ENCODE measurements at regions not wholly inside any gene's neighbourhood (a gene's known extent, or its start where the extent isn't known, plus 50 kb on each side); places are given as distances from the start of the nearest gene placed in this dataset.

DNA sequence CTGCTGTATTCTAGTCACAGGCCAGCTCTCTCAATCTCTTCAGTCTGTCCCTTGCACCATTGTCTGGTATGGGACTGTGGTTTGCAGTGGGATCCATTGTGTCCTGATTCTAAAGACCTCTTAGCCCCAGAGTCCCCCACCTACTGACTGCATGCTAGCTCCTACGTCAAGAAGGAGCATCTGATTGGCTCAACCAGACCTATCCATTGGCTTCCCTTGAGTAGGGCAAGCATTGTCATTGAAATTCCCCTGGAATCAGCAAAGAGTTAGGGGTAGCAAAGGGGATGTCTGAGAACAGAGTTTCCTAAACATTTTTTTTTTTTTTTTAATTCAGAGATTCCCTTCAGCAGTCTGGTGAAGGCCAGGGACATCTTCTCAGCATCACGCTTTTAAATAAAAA lies 175.3 kb upstream of the MPHOSPH6 start:
- no peak for DNase-seq

GRCh38 chr16:82344157-82344556 lies 174.1 kb upstream of the MPHOSPH6 start:
- DNase-seq, result no peak

DNA sequence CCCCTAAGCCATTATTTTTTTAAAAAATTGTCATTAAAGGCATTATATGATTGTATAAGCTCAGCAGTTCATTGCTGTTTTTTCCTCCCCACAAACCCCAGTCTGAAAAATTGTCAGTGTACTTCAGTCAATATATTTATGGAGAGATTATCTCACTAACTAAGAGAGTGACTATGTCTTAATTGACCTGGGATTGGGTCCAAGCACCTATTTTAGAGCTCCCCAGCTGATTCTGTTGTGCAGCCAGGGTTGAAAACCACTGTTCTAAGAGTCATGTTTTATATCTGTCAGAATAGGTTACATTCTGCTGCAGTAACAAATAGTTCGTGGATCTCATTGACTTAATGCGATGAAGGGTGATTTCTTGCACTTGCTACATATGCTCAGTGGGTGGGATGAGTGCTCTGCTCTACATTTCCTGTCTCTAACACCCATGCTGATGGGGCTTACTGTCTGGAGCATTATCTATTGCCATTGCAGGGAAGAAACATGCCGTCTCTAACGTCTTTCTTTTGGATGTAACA lies 171.2 kb upstream of the MPHOSPH6 start:
- DNase-seq, result no peak

- no peak for DNase-seq
Observed at GRCh38 chr16:82340531-82340930, 170.5 kb upstream of the MPHOSPH6 start.

DNA sequence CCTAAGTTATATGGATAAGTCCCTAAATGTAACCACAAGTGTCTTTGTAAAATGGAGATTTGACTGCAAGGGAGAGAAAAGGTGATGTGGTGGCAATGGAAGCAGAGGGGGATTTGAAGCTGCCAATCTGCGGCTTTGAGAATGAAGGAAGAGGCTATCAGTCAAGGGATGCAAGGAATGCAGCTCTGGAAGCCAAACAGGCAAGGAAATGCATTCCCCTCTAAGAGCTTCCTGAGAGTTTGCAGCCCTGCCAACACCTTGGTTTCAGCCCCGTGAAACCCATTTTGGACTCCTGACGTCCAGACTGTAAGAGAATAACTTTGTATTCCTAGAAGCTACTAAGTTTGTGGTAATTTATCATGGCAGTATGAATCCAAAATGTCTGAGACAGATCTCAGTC lies 167.3 kb upstream of the MPHOSPH6 start:
- no peak for DNase-seq

DNA sequence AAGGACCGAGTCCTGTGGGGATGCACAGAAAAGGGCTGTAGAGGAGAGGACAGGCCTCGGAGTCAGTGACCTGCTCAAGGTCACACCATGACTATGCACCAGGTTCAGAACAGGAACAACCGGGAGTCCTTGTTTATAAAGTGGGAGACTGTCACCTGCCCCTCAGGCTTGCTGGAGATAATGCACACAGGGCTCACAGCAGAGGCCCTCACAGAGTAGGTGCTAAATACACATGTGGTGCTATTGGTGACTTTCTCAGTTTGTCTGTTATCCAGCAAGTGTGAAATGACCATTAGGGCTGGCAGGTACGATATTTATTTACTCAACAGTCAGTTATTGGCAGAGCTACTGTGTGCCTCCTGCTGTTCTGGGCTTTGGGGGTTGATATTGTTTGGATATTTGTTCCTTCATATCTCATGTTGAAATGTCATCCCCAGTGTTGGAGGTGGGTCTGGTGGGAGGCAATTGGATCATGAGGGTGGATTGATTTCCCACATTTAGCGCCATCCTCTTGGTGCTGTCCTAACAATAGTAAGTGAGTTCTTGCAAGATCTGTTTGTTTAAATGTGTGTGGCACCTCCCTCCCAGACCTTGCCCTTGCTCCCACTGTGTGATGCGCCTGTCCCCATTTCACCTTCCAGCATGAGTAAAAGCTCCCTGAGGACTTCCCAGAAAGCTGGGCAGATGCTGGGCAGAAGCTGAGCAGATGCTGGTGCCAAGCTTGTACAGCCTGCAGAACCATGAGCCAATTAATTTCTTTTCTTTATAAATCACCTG lies 162.1 kb upstream of the MPHOSPH6 start:
- no peak for DNase-seq

DNA sequence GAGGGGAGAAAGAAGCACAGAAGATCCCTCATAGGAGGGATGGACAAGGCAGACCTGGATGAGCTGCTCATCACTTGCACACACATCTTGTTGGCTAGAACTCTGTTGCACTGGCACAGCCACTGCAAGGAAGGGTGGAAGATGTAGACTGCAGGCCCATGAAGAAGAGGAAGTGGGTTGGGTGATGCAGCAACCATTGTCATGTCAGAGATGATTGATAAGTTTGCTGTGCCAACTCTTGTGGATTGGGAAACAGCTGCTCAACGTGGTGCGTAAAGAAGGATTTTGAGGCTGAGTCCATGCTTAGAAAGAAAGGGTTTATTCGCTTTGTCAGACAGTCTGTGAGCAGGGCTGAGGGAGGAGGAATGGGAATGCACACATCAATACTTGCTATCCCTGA lies 161.4 kb upstream of the MPHOSPH6 start:
- no peak for DNase-seq

GRCh38 chr16:82329504-82330192 lies 159.6 kb upstream of the MPHOSPH6 start:
- DNase-seq, result no peak

DNA sequence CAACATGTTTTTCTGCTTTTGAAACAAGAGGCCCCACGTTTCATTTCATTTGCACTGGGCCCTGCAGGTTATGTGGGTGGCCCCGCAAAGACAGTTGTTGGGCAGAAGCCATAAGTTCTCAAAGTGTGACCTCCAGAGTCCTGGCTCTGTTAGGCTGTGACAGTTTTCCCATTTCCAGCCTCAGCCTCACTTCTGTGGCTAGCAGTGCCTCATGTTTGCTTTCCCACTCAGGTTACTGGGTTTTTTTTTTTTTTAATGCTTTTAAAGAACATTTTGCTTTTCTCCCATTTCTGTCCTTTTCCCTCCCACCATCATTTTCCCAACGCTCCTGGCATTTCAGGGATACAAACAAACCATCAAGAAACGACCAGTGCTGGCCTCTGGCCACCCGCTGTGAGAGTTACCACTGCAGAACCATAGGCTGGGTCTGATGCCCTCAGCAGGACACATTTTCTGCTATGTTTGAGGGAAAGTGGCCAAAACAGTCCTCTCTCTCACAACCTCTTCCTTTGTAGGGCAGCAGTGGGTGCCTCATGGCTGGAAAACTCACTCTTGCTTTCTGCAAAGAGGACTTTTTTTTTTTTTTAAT lies 159.0 kb upstream of the MPHOSPH6 start:
- DNase-seq, result no peak

DNA sequence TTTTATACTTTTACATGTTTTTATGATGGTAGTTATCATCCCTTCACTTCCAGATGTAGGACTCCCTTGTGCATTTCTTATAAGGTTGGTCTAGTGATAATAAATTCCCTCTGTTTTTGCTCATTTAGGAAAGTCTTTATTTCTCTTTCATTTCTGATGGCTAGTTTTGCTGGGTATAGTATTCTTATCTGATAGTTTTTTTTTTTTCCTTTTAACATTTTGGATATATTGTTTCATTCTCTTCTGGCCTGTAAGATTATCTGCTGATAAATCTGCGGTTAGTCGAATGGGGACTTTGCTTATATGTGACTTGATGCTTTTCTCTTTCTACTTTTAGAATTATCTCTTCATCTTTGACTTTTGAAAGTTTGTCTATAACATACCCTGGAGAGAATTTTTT lies 153.1 kb upstream of the MPHOSPH6 start:
- DNase-seq, result no peak

GRCh38 chr16:82322177-82322576 lies 152.2 kb upstream of the MPHOSPH6 start:
- DNase-seq, result no peak

DNA sequence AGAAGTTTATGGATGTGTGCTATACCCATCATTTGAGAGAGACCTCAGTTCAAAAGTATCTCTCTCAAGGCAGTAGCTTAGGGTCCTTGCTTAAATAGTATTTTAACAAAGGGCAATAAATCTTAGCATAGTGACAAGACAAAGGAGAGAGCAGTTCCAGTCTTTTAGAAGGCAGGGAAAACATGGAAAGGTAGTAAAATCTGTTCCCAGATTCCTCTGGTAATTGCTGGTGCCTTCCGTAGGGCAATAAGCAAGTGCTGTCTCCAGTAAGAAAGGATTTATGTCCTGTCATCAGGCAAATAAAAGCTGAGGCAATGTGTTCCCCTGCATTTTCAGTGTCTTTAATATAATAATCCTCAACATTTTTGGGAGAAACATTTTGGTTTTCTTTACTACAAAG lies 149.0 kb upstream of the MPHOSPH6 start:
- DNase-seq, result no peak

GRCh38 chr16:82317411-82318167 lies 147.6 kb upstream of the MPHOSPH6 start:
- DNase-seq, result no peak

DNA sequence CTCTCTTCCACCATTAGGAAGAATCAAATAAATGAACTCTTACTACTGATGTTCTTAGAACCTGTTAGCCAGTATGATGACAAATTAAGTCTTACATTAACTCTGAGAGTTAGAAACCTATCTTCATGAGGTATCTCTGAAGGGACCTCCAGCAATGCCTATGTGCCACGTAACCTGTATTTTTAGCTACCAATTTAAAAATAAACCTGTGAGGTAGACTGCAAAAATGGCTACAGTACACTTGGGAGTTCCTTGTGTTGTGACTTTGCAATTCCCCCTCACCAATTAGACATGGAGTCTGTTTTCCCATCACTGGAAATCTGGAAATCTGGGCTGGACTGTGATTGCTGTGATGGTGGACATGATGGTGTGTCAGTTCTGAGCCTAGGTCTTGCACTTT lies 143.7 kb upstream of the MPHOSPH6 start:
- DNase-seq, result no peak

DNA sequence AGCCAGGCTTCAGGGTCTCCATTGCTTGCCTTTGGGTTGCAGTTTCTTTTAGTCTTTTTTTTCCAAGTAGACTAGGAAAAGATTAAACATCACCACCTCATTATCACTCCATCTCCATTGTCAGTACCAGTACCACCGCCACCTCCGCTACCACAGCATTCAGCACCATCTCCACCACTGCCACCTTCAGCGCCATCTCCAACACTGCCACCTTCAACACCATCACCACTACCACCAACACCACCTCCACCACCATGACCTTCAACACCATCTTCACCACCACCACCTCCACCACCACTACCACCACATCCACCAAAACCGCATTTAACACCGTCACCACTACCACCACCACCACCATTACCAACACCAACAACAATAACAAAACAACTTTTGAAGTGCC lies 141.5 kb upstream of the MPHOSPH6 start:
- no peak for DNase-seq

DNA sequence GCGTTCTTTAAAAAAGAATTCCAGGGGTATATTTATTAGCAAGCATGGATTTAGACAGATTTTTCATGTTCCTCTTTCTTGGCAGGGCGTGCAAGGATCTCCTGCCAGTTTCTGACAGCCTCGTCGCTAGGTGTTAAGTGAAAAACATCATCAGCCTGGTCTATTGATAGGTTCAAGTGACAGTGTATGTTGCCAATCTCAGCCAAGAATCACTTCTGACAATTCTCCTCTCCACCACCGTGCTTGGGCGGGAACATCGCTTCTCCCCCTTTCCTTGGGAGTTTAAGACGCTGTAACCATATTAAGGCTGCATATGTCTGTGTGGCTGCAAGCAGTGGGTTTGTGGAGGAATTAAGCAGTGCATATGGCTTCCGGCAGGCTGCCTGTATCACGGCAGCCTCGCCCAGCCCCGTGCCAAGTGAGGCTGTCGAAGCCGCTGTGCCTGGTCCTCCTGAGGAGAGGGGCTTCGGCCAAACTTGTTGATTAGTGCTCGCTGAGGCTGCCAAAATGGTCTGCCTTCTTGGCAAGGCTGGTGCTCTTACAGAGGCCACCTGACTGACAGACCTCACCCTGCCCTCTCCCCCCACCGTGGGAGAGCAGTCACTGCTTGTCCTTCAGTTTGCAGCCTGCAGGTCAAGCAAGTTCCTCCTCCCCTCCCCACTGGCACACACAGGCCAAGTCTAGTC lies 132.2 kb upstream of the MPHOSPH6 start:
- DNase-seq, result no peak

DNA sequence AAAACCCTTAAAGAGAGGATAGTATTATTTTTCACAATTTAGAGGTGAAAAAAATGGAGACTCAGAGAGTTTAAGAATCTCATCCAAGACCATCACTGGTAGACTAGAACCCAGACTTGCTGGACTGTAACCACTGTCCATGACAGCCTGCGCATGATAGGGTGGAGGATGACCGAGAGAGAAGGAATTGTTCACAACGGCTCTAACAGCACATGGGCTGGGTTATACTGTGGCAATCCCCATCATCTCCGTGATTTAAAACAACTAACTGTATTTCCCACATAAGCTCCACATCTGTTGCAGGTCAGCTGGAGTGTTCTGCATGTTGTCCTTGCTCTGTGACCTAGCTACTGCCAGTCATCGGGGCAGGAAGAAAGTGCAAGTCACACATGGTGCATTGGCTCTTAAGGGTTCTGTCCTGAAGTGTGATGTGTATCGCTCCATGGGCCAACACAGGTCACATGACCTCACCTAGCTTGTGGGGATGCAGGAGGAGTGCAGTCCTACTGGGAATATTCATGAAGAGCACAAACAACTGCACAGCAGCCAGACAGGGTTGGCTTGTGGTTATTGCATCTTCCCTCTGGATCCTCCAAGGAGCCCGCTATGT lies 131.2 kb upstream of the MPHOSPH6 start:
- DNase-seq, result no peak

DNA sequence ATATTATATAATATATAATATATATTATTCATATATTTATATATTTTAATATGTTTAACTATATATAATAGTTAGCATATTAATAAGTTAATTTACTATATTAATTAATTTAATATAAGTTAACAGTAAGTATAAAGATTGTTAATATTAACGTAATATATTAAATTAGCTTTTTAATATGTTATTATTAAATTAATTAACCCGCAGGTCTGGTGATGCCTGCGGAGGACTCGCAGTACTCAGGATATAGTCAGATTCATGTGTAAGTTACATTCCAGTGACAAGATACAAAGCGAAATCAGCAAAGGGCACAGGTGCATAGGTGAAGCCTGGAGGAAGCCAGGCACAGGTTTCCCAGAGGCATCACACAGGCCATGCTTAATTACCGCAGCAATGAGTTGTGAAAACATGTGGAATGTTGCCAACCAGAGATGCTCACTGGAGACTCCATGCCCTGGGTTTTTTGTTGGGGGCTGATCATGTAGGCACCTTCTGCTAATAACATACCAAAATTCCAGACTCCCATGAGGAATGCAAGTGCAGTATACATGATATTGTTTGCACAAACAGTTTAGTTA lies 130.4 kb upstream of the MPHOSPH6 start:
- no peak for DNase-seq

- no peak for DNase-seq
Observed at GRCh38 chr16:82298472-82298871, 128.4 kb upstream of the MPHOSPH6 start.

DNA sequence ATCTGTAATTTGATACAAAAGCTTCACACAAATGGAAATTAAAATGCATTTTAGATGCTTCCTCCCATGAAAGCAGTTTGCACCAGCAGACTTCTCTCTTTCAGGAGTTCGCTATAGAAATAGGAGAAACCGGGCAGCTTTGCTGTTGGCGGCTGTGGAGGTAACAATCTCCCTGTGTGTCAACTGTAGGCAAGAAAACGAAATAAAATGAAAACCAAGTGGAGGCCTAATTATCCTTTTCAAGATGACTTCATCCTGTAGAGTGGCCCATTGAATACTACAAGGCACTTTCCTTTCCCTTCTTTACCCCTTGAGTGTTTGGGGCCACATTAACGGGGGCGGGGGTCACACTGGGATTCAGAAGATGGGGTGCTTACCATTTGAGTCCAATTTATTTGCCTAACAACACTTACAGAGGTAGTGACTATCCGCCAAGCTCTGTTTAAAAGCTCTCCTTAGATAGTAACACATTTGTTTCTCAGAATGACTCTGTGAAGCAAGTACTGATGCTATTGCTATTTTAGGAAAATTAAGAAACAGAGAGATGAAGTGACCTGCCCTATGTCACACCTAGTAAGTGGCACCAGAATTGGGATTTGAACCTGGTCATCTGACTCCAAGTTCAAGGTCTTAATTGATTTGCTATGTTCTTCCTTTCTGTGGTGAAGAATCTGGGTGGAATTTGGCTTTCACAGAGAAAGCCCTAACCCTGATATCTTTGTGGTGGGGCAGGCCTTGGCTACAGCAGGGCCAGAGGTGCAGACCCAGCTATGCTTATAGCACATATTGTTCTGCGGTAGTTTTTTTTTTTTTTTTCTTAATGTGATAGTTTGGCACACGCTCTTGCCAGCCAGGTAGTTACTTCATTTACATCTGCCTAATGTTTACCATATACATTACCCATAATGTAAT lies 125.5 kb upstream of the MPHOSPH6 start:
- DNase-seq, result no peak

DNA sequence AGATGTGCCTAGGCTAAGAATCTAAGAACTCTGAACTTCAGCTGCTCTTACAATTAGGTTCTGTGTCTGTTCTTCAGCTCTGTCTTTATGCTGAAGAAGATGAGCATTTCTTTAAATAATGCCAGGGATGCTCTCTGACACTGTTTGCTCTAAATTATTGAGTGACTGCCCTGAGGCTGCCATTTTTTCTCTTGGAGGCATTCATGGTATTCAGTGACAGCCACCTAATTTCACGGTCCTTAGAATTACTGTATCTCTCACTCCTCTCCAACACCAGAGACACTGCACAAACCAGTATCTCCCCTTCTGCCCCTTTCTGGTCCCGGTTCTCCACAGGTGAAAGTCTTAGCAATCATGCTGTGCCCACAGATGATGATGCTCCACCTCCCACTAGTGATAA lies 123.6 kb upstream of the MPHOSPH6 start:
- no peak for DNase-seq

All from inflammatory macrophage treated with lipopolysaccharide for 4 hours (primary cell).